Caco-2 (cell line): ENCODE measurements at regions not wholly inside any gene's neighbourhood (a gene's known extent, or its start where the extent isn't known, plus 50 kb on each side); places are given as distances from the start of the nearest gene placed in this dataset.

ENCODE experiments used
- BruUV-seq: library from RNA; stranded (reverse); fragments of 400-500 nt; replicated peaks from 2 replicates; lab custom pipeline; 2021; lab: Mats Ljungman, UMichigan
- CTCF ChIA-PET: fragments of 300-600 bp; sonication (Branson Sonifier 250); formaldehyde crosslinking; loops from one replicate; lab custom pipeline; 2022; ENCODE audit warnings: antibody characterized with exemption; lab: Charles Lee
- POLR2A ChIA-PET: fragments of 300-600 bp; sonication (Branson Sonifier 250); formaldehyde crosslinking; loops from one replicate; lab custom pipeline; 2022; ENCODE audit warnings: antibody characterized with exemption; lab: Charles Lee
- DNase-seq, 2 experiments: peaks; one replicate each; pipeline versions ENCODE4 v3.0.0 to v3.0.0-alpha.2; 2020 to 2022
- H3K27me3 ChIP-seq: replicated peaks from 2 replicates; pipeline ENCODE4 v1.6.0; 2011; ENCODE audit warnings: low read length; ENCODE audit not compliant: control insufficient read depth, insufficient read depth
- H3K36me3 ChIP-seq: 2 replicates; pipeline ENCODE4 v1.5.1; 2011; ENCODE audit warnings: low read length; ENCODE audit not compliant: control insufficient read depth, insufficient read depth
- H3K4me1 ChIP-seq: fragments of 250-450 bp; sonication (Bioruptor Pico); 2 replicates; pipeline ENCODE4 v1.5.1; 2020; ENCODE audit warnings: mild to moderate bottlenecking
- H3K4me3 ChIP-seq: 2 replicates; pipeline ENCODE4 v1.5.1; 2011; ENCODE audit warnings: low read depth, mild to moderate bottlenecking, control low read depth, low read length
- H3K9me3 ChIP-seq: fragments of 250-450 bp; sonication (Bioruptor Pico); 2 replicates; pipeline ENCODE4 v1.5.1; 2020; ENCODE audit warnings: mild to moderate bottlenecking, moderate library complexity
- H3K27ac Mint-ChIP-seq: one replicate; pipeline ENCODE4 v1.8.0; 2022; ENCODE audit warnings: mixed read lengths; ENCODE audit not compliant: unreplicated experiment
- H3K27me3 Mint-ChIP-seq: one replicate; pipeline ENCODE4 v1.8.0; 2022; ENCODE audit warnings: mixed read lengths; ENCODE audit not compliant: insufficient read depth, unreplicated experiment
- H3K36me3 Mint-ChIP-seq: one replicate; pipeline ENCODE4 v1.8.0; 2022; ENCODE audit warnings: mild to moderate bottlenecking, mixed read lengths; ENCODE audit not compliant: insufficient read depth, unreplicated experiment
- H3K4me1 Mint-ChIP-seq: one replicate; pipeline ENCODE4 v1.8.0; 2022; ENCODE audit warnings: low read depth, mixed read lengths; ENCODE audit not compliant: unreplicated experiment
- H3K4me3 Mint-ChIP-seq: one replicate; pipeline ENCODE4 v1.8.0; 2022; ENCODE audit warnings: mild to moderate bottlenecking, moderate library complexity, mixed read lengths; ENCODE audit not compliant: unreplicated experiment
- H3K9me3 Mint-ChIP-seq: one replicate; pipeline ENCODE4 v1.8.0; 2022; ENCODE audit warnings: mixed read lengths; ENCODE audit not compliant: unreplicated experiment
- intact Hi-C: fragments of 100-400 bp; cut with micrococcal nuclease; formaldehyde crosslinking; loops from one replicate; pipeline ENCODE4 v1.10.0; 2022; ENCODE audit not compliant: unreplicated experiment
- TF ChIP-seq, protein P1 (sequence below), 2 experiments: fragments of 200-600 bp in 1 of 2; IDR thresholded peaks; 1 replicate in 1 of 2; 2 replicates in 1 of 2; pipeline versions ENCODE4 v1.5.1 to v1.8.0; 2011 to 2022; ENCODE audit warnings: antibody characterized with exemption in 1 of 2, control low read depth in 1 of 2, inconsistent platforms in 1 of 2, low read depth in 1 of 2, low read length in 1 of 2, mild to moderate bottlenecking in 1 of 2, moderate library complexity in 1 of 2; ENCODE audit not compliant: insufficient read depth in 1 of 2, severe bottlenecking in 1 of 2, unreplicated experiment in 1 of 2

DNA sequence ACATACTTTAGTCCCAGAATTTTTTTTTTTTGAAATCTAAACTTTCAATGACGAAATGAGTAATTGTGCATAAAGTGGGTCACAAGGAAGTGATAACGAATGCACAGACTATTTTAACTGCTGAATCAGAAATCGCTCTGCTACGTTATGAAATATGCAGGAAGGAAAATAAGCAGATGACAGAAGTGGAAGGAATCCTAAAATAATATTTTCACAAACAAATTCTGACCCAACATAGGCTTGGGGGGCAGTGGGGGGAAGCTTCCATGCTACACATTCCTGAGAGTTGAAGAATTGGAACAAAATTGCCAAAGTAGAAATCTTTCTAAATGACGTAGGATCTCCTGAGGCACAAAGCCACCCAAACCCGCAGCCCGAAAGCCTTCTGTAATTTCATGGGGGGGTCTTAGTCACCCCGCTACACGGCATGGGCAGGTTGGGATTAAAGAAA is 89.6 kb downstream of the ARF6 start:
- Histone ChIP-seq H3K9me3 (no peaks in the 10 kb centered on the region), H3K27me3 (no peaks in the 10 kb centered on the region), H3K4me1 (peaks cover 27% of the 10 kb centered on the region), H3K4me3 (no peak overlapping the region), H3K36me3 (no peaks in the 10 kb centered on the region)
- H3K27ac Mint-ChIP-seq: peak overlapping the region; percentile 4
- DNase-seq: no peak
- POLR2A ChIA-PET: interaction anchor here (0.6 kb wide), 1 partner anchor 18 kb away, joined by 3 read pairs; no protein-coding TSS in a partner anchor
- TF ChIP-seq, protein P1, sequence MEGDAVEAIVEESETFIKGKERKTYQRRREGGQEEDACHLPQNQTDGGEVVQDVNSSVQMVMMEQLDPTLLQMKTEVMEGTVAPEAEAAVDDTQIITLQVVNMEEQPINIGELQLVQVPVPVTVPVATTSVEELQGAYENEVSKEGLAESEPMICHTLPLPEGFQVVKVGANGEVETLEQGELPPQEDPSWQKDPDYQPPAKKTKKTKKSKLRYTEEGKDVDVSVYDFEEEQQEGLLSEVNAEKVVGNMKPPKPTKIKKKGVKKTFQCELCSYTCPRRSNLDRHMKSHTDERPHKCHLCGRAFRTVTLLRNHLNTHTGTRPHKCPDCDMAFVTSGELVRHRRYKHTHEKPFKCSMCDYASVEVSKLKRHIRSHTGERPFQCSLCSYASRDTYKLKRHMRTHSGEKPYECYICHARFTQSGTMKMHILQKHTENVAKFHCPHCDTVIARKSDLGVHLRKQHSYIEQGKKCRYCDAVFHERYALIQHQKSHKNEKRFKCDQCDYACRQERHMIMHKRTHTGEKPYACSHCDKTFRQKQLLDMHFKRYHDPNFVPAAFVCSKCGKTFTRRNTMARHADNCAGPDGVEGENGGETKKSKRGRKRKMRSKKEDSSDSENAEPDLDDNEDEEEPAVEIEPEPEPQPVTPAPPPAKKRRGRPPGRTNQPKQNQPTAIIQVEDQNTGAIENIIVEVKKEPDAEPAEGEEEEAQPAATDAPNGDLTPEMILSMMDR (IDR thresholded peaks at IDR 0.05; ENCODE audit: insufficient read depth in 1 of 2, low read depth in 1 of 2, low read length in 1 of 2, severe bottlenecking in 1 of 2, unreplicated experiment in 1 of 2): no peak
- H3K27me3 Mint-ChIP-seq: no peaks in the 10 kb centered on the region
- peaks cover 6% of the 10 kb centered on the region for H3K36me3 Mint-ChIP-seq
- BruUV-seq: no TSS peak
- H3K9me3 Mint-ChIP-seq: no peaks in the 10 kb centered on the region
- CTCF ChIA-PET: no interaction called here
- H3K4me1 Mint-ChIP-seq: peaks cover 23% of the 10 kb centered on the region
- H3K4me3 Mint-ChIP-seq: no peak overlapping the region
- intact Hi-C loops: no loop called here

DNA sequence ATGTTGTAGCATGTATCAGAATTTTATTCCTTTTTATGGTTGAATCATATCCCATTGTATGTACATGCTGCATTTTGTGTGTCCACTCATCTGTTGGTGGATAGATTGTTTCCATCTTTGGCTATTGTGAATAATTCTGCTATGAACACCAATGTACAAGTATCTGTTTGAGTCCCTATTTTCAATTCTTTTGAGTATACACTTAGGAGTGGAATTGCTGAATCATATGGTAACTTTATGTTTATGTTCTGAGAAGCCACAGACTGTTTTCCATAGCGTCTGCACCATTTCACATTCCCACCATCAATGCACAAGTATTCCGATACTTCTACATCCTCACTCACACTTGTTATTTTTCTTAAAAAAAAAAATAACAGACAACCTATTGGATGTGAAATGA is 91.5 kb downstream of the ARF6 start:
- ChIA-PET CTCF (no interaction called here), POLR2A (no interaction called here)
- no peak overlapping the region for H3K4me3 Mint-ChIP-seq
- TF ChIP-seq, protein P1 (IDR thresholded peaks at IDR 0.05; ENCODE audit: insufficient read depth in 1 of 2, low read depth in 1 of 2, low read length in 1 of 2, severe bottlenecking in 1 of 2, unreplicated experiment in 1 of 2): no peak
- H3K27ac Mint-ChIP-seq: peak overlapping the region; percentile 51
- no peaks in the 10 kb centered on the region for H3K9me3 Mint-ChIP-seq
- H3K36me3 Mint-ChIP-seq: peaks cover 9% of the 10 kb centered on the region
- BruUV-seq: no TSS peak
- Histone ChIP-seq H3K27me3 (no peaks in the 10 kb centered on the region), H3K36me3 (no peaks in the 10 kb centered on the region), H3K9me3 (no peaks in the 10 kb centered on the region), H3K4me3 (no peak overlapping the region), H3K4me1 (peaks cover 46% of the 10 kb centered on the region)
- DNase-seq: no peak
- intact Hi-C loops: no loop called here
- peaks cover 38% of the 10 kb centered on the region for H3K4me1 Mint-ChIP-seq
- no peaks in the 10 kb centered on the region for H3K27me3 Mint-ChIP-seq

DNA sequence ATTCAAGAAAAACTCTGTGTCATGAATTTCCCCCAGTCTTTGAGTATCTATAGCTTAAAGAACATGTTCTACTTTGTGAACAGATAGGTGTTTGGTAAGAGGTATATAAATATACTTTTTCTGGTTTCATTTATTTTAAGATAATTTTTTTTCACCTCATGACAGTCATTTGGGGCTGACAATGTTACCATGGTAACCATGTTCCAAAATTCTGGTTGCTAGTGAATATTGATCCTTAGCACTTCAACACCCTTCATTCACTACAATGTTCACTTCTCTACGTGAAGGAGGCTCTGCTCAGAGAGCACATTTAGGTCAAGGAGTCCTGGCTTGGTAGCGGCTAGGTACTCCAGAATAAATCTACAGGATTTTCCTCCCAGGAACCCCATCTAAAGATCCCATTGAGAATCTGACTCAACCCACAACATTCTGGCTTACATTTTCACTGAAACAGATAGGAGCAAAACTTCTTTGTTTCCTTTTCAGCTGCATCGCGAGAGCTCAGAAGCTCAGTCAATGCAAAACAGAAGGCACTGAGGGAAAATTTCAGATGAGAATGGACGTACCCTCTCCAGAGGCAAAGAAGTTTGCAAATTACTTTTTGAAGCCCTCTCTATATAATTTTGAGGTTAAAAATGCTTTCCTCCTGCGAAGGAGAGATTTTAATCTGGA is 93.6 kb downstream of the ARF6 start:
- Mint-ChIP-seq H3K36me3 (peaks cover 9% of the 10 kb centered on the region), H3K4me1 (peaks cover 46% of the 10 kb centered on the region), H3K27me3 (no peaks in the 10 kb centered on the region), H3K9me3 (no peaks in the 10 kb centered on the region), H3K27ac (peak overlapping the region; percentile 90), H3K4me3 (peak overlapping the region; percentile 47)
- CTCF ChIA-PET: interaction anchor here (0.7 to 1.5 kb wide), 4 partner anchors 17 to 134 kb away, joined by 3 to 4 read pairs (median 3); partner anchors contain the start of gene NEMF
- H3K4me1 ChIP-seq: peaks cover 61% of the 10 kb centered on the region
- H3K36me3 ChIP-seq: no peaks in the 10 kb centered on the region
- H3K4me3 ChIP-seq: no peak overlapping the region
- DNase-seq: no peak
- POLR2A ChIA-PET: interaction anchor here (0.7 to 0.8 kb wide), 3 partner anchors 20 to 119 kb away, joined by 3 to 4 read pairs (median 3); no protein-coding TSS in a partner anchor
- H3K9me3 ChIP-seq: no peaks in the 10 kb centered on the region
- intact Hi-C loops: loop anchor here (1.0 kb wide), 3 partner anchors 13 to 94 kb away; no protein-coding TSS in a partner anchor
- TF ChIP-seq, protein P1 (IDR thresholded peaks at IDR 0.05; ENCODE audit: insufficient read depth in 1 of 2, low read depth in 1 of 2, low read length in 1 of 2, severe bottlenecking in 1 of 2, unreplicated experiment in 1 of 2): no peak
- H3K27me3 ChIP-seq: no peaks in the 10 kb centered on the region
- no TSS peak for BruUV-seq
